Chondrocyte (in vitro differentiated cells): ENCODE measurements at regions not wholly inside any gene's neighbourhood (a gene's known extent, or its start where the extent isn't known, plus 50 kb on each side); places are given as distances from the start of the nearest gene placed in this dataset.

Source experiments
- DNase-seq: peaks from one replicate; pipeline ENCODE4 v3.0.0; 2021; ENCODE audit warnings: mixed read lengths, low spot score
- H3K27ac Mint-ChIP-seq: one replicate; pipeline ENCODE4 v1.8.0; 2021; ENCODE audit warnings: mild to moderate bottlenecking, moderate library complexity, mixed read lengths; ENCODE audit not compliant: unreplicated experiment
- H3K27me3 Mint-ChIP-seq: 2 replicates; pipeline ENCODE4 v1.8.0; 2021; ENCODE audit warnings: low read depth, mixed read lengths
- H3K36me3 Mint-ChIP-seq: 2 replicates; pipeline ENCODE4 v1.8.0; 2021; ENCODE audit warnings: low read depth, mixed read lengths
- H3K4me1 Mint-ChIP-seq: 2 replicates; pipeline ENCODE4 v1.8.0; 2021; ENCODE audit warnings: low read depth, mild to moderate bottlenecking, mixed read lengths
- H3K4me3 Mint-ChIP-seq: one replicate; pipeline ENCODE4 v1.8.0; 2021; ENCODE audit warnings: mild to moderate bottlenecking, moderate library complexity, mixed read lengths; ENCODE audit not compliant: unreplicated experiment
- H3K9me3 Mint-ChIP-seq: 2 replicates; pipeline ENCODE4 v1.8.0; 2021; ENCODE audit warnings: low read depth, mixed read lengths
- CTCF ChIP-seq: fragments of 200-600 bp; sonication (generic); IDR thresholded peaks from 2 replicates; pipeline ENCODE4 v1.5.0; 2021; ENCODE audit warnings: antibody characterized with exemption, mild to moderate bottlenecking, moderate library complexity

GRCh38 chr13:52975969-52976368, 52.6 kb upstream of the OLFM4 start:
- DNase-seq: no peak
- no peak for TF ChIP-seq CTCF
- H3K27me3 Mint-ChIP-seq: peaks cover 6% of the 10 kb centered on the region
- no peaks in the 10 kb centered on the region for H3K9me3 Mint-ChIP-seq
- H3K27ac Mint-ChIP-seq: no peak overlapping the region
- H3K36me3 Mint-ChIP-seq: no peaks in the 10 kb centered on the region
- H3K4me3 Mint-ChIP-seq: no peak overlapping the region
- peaks cover 9% of the 10 kb centered on the region for H3K4me1 Mint-ChIP-seq

- no peak for TF ChIP-seq CTCF
- Mint-ChIP-seq H3K4me3 (no peak overlapping the region), H3K27ac (no peak overlapping the region), H3K4me1 (peaks cover 9% of the 10 kb centered on the region), H3K9me3 (no peaks in the 10 kb centered on the region), H3K36me3 (no peaks in the 10 kb centered on the region), H3K27me3 (peaks cover 6% of the 10 kb centered on the region)
- no peak for DNase-seq
Observed at GRCh38 chr13:52975161-52975560, 53.5 kb upstream of the OLFM4 start.

GRCh38 chr13:52974711-52975110, 53.9 kb upstream of the OLFM4 start:
- Mint-ChIP-seq H3K27me3 (peaks cover 6% of the 10 kb centered on the region), H3K27ac (no peak overlapping the region), H3K4me1 (peaks cover 9% of the 10 kb centered on the region), H3K9me3 (no peaks in the 10 kb centered on the region), H3K4me3 (no peak overlapping the region), H3K36me3 (no peaks in the 10 kb centered on the region)
- TF ChIP-seq CTCF: no peak
- DNase-seq: no peak

- no peak for DNase-seq
- TF ChIP-seq CTCF: no peak
- Mint-ChIP-seq H3K9me3 (no peaks in the 10 kb centered on the region), H3K27ac (no peak overlapping the region), H3K27me3 (peaks cover 10% of the 10 kb centered on the region), H3K4me1 (no peaks in the 10 kb centered on the region), H3K36me3 (no peaks in the 10 kb centered on the region), H3K4me3 (no peak overlapping the region)
Observed at GRCh38 chr13:52969373-52969772, 59.2 kb upstream of the OLFM4 start.

- DNase-seq: no peak
- H3K36me3 Mint-ChIP-seq: no peaks in the 10 kb centered on the region
- H3K4me1 Mint-ChIP-seq: no peaks in the 10 kb centered on the region
- no peaks in the 10 kb centered on the region for H3K9me3 Mint-ChIP-seq
- TF ChIP-seq CTCF: peak; percentile 90
- H3K27me3 Mint-ChIP-seq: peaks cover 10% of the 10 kb centered on the region
- no peak overlapping the region for H3K4me3 Mint-ChIP-seq
- no peak overlapping the region for H3K27ac Mint-ChIP-seq
Observed at GRCh38 chr13:52968074-52968700, 60.4 kb upstream of the OLFM4 start.
